ENCODE measurements at regions not wholly inside any gene's neighbourhood (a gene's known extent, or its start where the extent isn't known, plus 50 kb on each side); places are given as distances from the start of the nearest gene placed in this dataset.
A peak's percentile ranks its signal among the peaks of the same experiment; 100 is the strongest.

- no peak for DNase-seq
Observed at GRCh38 chr16:85162478-85163277, 50.4 kb upstream of the CIBAR2 start.

GRCh38 chr16:85163278-85164112, 51.2 kb upstream of the CIBAR2 start:
- DNase-seq, result no peak

GRCh38 chr16:85164431-85164830, 52.2 kb upstream of the CIBAR2 start:
- DNase-seq, result no peak

GRCh38 chr16:85164838-85165516, 52.7 kb upstream of the CIBAR2 start:
- no peak for DNase-seq

- DNase-seq, result no peak
Observed at GRCh38 chr16:85165781-85166180, 53.5 kb upstream of the CIBAR2 start.

- DNase-seq, result no peak
Observed at GRCh38 chr16:85166281-85166680, 54.0 kb upstream of the CIBAR2 start.

GRCh38 chr16:85166699-85167588, 54.7 kb upstream of the CIBAR2 start:
- DNase-seq, result no peak

- no peak for DNase-seq
Observed at GRCh38 chr16:85167589-85168537, 55.6 kb upstream of the CIBAR2 start.

GRCh38 chr16:85168732-85169256, 56.5 kb upstream of the CIBAR2 start:
- DNase-seq, result no peak

GRCh38 chr16:85169333-85170065, 57.2 kb upstream of the CIBAR2 start:
- no peak for DNase-seq

GRCh38 chr16:85170066-85170491, 57.8 kb upstream of the CIBAR2 start:
- DNase-seq, result no peak

GRCh38 chr16:85170590-85171003, 58.3 kb upstream of the CIBAR2 start:
- no peak for DNase-seq

GRCh38 chr16:85171004-85171758, 58.9 kb upstream of the CIBAR2 start:
- DNase-seq, result no peak

- DNase-seq, result no peak
Observed at GRCh38 chr16:85171759-85172454, 59.6 kb upstream of the CIBAR2 start.

- peak; percentile 77 for DNase-seq
Observed at GRCh38 chr16:85172455-85173145, 60.3 kb upstream of the CIBAR2 start.

GRCh38 chr16:85173146-85173980, 61.1 kb upstream of the CIBAR2 start:
- no peak for DNase-seq

Data from COR-L47 (cell line).